ENCODE measurements at regions not wholly inside any gene's neighbourhood (a gene's known extent, or its start where the extent isn't known, plus 50 kb on each side); places are given as distances from the start of the nearest gene placed in this dataset.

- H3K27me3 ChIP-seq (replicated peaks; ENCODE audit: insufficient read depth), result no peaks in the 10 kb centered on the region
- no peak for TF ChIP-seq EZH2phosphoT487 (IDR thresholded peaks at IDR 0.05; ENCODE audit: insufficient read depth, low read depth)
- no peak for TF ChIP-seq EZH2 (IDR thresholded peaks at IDR 0.05; ENCODE audit: insufficient read depth, poor library complexity, severe bottlenecking)
- no peaks in the 10 kb centered on the region for H3K36me3 ChIP-seq (ENCODE audit: low read depth)
- 0 out of 2 replicates have a peak overlapping the region, but pooled peaks have one; percentile 17 for H2AFZ ChIP-seq
- no peaks in the 10 kb centered on the region for H3K9me3 ChIP-seq (ENCODE audit: low read depth)
- H3F3A ChIP-seq (ENCODE audit: insufficient read depth), result peaks cover 4% of the 10 kb centered on the region; the same call in 1 of the 2 replicates
- H3K4me1 ChIP-seq (ENCODE audit: insufficient read depth), result no peaks in the 10 kb centered on the region
- no peaks in the 10 kb centered on the region for H3K79me2 ChIP-seq (ENCODE audit: insufficient read depth)
- no peak overlapping the region for H3K9ac ChIP-seq
- WGBS, 2 experiments (ENCODE audit: low coverage in 1 of 2, low lambda C conversion rate in 2 of 2, missing lambda C conversion rate in 2 of 2), result 57 to 61% methylated on average over 3 of the region's 3 CpGs
- H3K27ac ChIP-seq, result no peak overlapping the region
- H3K4me2 ChIP-seq (ENCODE audit: unreplicated experiment), result no peak overlapping the region
- H3K9me2 ChIP-seq (ENCODE audit: insufficient read depth), result no peaks in the 10 kb centered on the region
- DNase-seq, result no peak
- no peak overlapping the region for H3K4me3 ChIP-seq
- in situ Hi-C loops (cut with MboI), result no loop called here
- no peaks in the 10 kb centered on the region for H4K20me1 ChIP-seq (ENCODE audit: insufficient read depth)
These were observed 104.4 kb downstream of the CH25H start for GRCh38 chr10:89102735-89103134.

GRCh38 chr10:89101943-89102342 lies 105.2 kb downstream of the CH25H start:
- in situ Hi-C loops (cut with MboI), result no loop called here
- H3K9ac ChIP-seq, result no peak overlapping the region
- no peaks in the 10 kb centered on the region for H3K9me3 ChIP-seq (ENCODE audit: low read depth)
- H3K4me3 ChIP-seq, result no peak overlapping the region
- no peaks in the 10 kb centered on the region for H3K4me1 ChIP-seq (ENCODE audit: insufficient read depth)
- TF ChIP-seq EZH2phosphoT487 (IDR thresholded peaks at IDR 0.05; ENCODE audit: insufficient read depth, low read depth), result no peak
- H3K27ac ChIP-seq, result no peak overlapping the region
- no peaks in the 10 kb centered on the region for H3K27me3 ChIP-seq (replicated peaks; ENCODE audit: insufficient read depth)
- H3K79me2 ChIP-seq (ENCODE audit: insufficient read depth), result no peaks in the 10 kb centered on the region
- no peak overlapping the region for H2AFZ ChIP-seq
- no peak overlapping the region for H3K4me2 ChIP-seq (ENCODE audit: unreplicated experiment)
- H3K9me2 ChIP-seq (ENCODE audit: insufficient read depth), result no peaks in the 10 kb centered on the region
- peaks cover 4% of the 10 kb centered on the region; the same call in 1 of the 2 replicates for H3F3A ChIP-seq (ENCODE audit: insufficient read depth)
- WGBS, 2 experiments (ENCODE audit: low coverage in 1 of 2, low lambda C conversion rate in 2 of 2, missing lambda C conversion rate in 2 of 2), result 82 to 87% methylated on average over 4 of the region's 4 CpGs
- no peaks in the 10 kb centered on the region for H4K20me1 ChIP-seq (ENCODE audit: insufficient read depth)
- no peaks in the 10 kb centered on the region for H3K36me3 ChIP-seq (ENCODE audit: low read depth)
- DNase-seq, result no peak

- no peak overlapping the region for H3K27ac ChIP-seq
- H3K79me2 ChIP-seq (ENCODE audit: insufficient read depth), result no peaks in the 10 kb centered on the region
- no peaks in the 10 kb centered on the region for H3K36me3 ChIP-seq (ENCODE audit: low read depth)
- H3K4me1 ChIP-seq (ENCODE audit: insufficient read depth), result no peaks in the 10 kb centered on the region
- no peak overlapping the region for H2AFZ ChIP-seq
- H4K20me1 ChIP-seq (ENCODE audit: insufficient read depth), result no peaks in the 10 kb centered on the region
- in situ Hi-C loops (cut with MboI), result no loop called here
- no peaks in the 10 kb centered on the region for H3K27me3 ChIP-seq (replicated peaks; ENCODE audit: insufficient read depth)
- no peaks in the 10 kb centered on the region for H3K9me3 ChIP-seq (ENCODE audit: low read depth)
- TF ChIP-seq EZH2 (IDR thresholded peaks at IDR 0.05; ENCODE audit: insufficient read depth, poor library complexity, severe bottlenecking), result no peak
- no peak for TF ChIP-seq EZH2phosphoT487 (IDR thresholded peaks at IDR 0.05; ENCODE audit: insufficient read depth, low read depth)
- peak; percentile 48 for DNase-seq
- H3F3A ChIP-seq (ENCODE audit: insufficient read depth), result peaks cover 4% of the 10 kb centered on the region; the same call in 1 of the 2 replicates
- 75 to 77% methylated on average over 4 of the region's 4 CpGs for WGBS, 2 experiments (ENCODE audit: low coverage in 1 of 2, low lambda C conversion rate in 2 of 2, missing lambda C conversion rate in 2 of 2)
- peak overlapping the region; percentile 11 for H3K4me2 ChIP-seq (ENCODE audit: unreplicated experiment)
- H3K4me3 ChIP-seq, result no peak overlapping the region
- H3K9me2 ChIP-seq (ENCODE audit: insufficient read depth), result no peaks in the 10 kb centered on the region
- H3K9ac ChIP-seq, result no peak overlapping the region
These were observed 106.4 kb downstream of the CH25H start for GRCh38 chr10:89100680-89101079.

- WGBS, 2 experiments (ENCODE audit: low coverage in 1 of 2, low lambda C conversion rate in 2 of 2, missing lambda C conversion rate in 2 of 2), result 85 to 93% methylated on average over 2 of the region's 2 CpGs
- H3K4me3 ChIP-seq, result no peak overlapping the region
- no peak overlapping the region for H3K27ac ChIP-seq
- no peak for DNase-seq
- H3K79me2 ChIP-seq (ENCODE audit: insufficient read depth), result no peaks in the 10 kb centered on the region
- H3K4me2 ChIP-seq (ENCODE audit: unreplicated experiment), result no peak overlapping the region
- TF ChIP-seq EZH2 (IDR thresholded peaks at IDR 0.05; ENCODE audit: insufficient read depth, poor library complexity, severe bottlenecking) (no peak), EZH2phosphoT487 (IDR thresholded peaks at IDR 0.05; ENCODE audit: insufficient read depth, low read depth) (no peak)
- H3K9me3 ChIP-seq (ENCODE audit: low read depth), result no peaks in the 10 kb centered on the region
- in situ Hi-C loops (cut with MboI), result no loop called here
- H3K9me2 ChIP-seq (ENCODE audit: insufficient read depth), result no peaks in the 10 kb centered on the region
- no peaks in the 10 kb centered on the region for H3K27me3 ChIP-seq (replicated peaks; ENCODE audit: insufficient read depth)
- H3K9ac ChIP-seq, result no peak overlapping the region
- peaks cover 4% of the 10 kb centered on the region; the same call in 1 of the 2 replicates for H3F3A ChIP-seq (ENCODE audit: insufficient read depth)
- no peaks in the 10 kb centered on the region for H4K20me1 ChIP-seq (ENCODE audit: insufficient read depth)
- no peaks in the 10 kb centered on the region for H3K4me1 ChIP-seq (ENCODE audit: insufficient read depth)
- H3K36me3 ChIP-seq (ENCODE audit: low read depth), result no peaks in the 10 kb centered on the region
- no peak overlapping the region for H2AFZ ChIP-seq
These were observed 106.6 kb downstream of the FAS start for GRCh38 chr10:89097226-89097625.

Measured in GM23248 (cell line).